ENCODE measurements at regions not wholly inside any gene's neighbourhood (a gene's known extent, or its start where the extent isn't known, plus 50 kb on each side); places are given as distances from the start of the nearest gene placed in this dataset.

DNA sequence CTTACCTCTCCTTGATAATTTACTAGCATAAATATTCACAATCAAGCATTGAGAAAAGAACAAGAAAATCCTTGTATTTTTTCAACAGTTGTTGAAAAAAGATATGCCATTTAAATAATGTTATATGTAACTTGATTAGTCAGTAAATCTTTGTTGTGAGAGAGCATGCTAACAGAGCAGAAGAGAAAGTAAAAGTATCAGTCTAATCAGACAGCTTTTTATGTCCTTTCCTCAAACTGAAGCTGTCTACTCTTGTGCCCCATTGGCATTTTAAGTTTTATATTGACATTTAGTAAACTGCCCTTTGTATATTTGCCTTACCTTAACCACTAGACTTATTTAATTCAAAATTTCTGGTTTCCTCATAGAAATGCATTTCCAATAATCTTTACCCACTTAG, 668.7 kb downstream of the OTOL1 start:
- H2AFZ ChIP-seq (ENCODE audit: low read length): no peak overlapping the region
- H4K20me1 ChIP-seq (ENCODE audit: insufficient read depth, low read length): no peaks in the 10 kb centered on the region
- H3K36me3 ChIP-seq (replicated peaks in 1 of 2; ENCODE audit: control insufficient read depth in 1 of 2, insufficient read depth in 2 of 2, low read length in 2 of 2): no peaks in the 10 kb centered on the region
- H3K9me3 ChIP-seq (ENCODE audit: low read length): no peaks in the 10 kb centered on the region
- FAIRE-seq: no peak
- no peak overlapping the region for H3K27ac ChIP-seq (ENCODE audit: extremely low read length, insufficient read depth, low read length)
- in situ Hi-C loops (cut with HindIII; ENCODE audit: extremely low pct_ligation_motif_present, low pct_unique_long_range_greater_than_20kb): no loop called here
- ATAC-seq: no peak
- H3K4me3 ChIP-seq (replicated peaks in 1 of 3; ENCODE audit: insufficient read depth in 1 of 3, low read depth in 2 of 3, low read length in 3 of 3): no peak overlapping the region
- H3K9ac ChIP-seq (ENCODE audit: insufficient read depth, low read depth, low read length): no peak overlapping the region
- CTCF ChIA-PET (ENCODE audit: low intra/inter-chr PET ratio, low total read pairs): no interaction called here
- no TSS peak for BruUV-seq (replicated peaks)
- no peaks in the 10 kb centered on the region for H3K27me3 ChIP-seq (ENCODE audit: control insufficient read depth in 1 of 2, insufficient read depth in 2 of 2, low read length in 2 of 2)
- H3K79me2 ChIP-seq (ENCODE audit: insufficient read depth, low read length): no peaks in the 10 kb centered on the region
- intact Hi-C loops (cut with micrococcal nuclease; ENCODE audit: unreplicated experiment): no loop called here
- H3K4me2 ChIP-seq (ENCODE audit: low read depth, low read length): no peak overlapping the region
- H3K4me1 ChIP-seq (ENCODE audit: insufficient read depth, low read length): no peaks in the 10 kb centered on the region
- POLR2A ChIA-PET: no interaction called here
- no peak for DNase-seq (ENCODE audit: low spot score)
- TF ChIP-seq NFE2 (CRISPR knock-in tag; IDR thresholded peaks at IDR 0.05): no peak
- no peak for TF ChIP-seq ZNF674 (CRISPR knock-in tag; IDR thresholded peaks at IDR 0.05; ENCODE audit: low read depth)
- TF ChIP-seq, protein P1, sequence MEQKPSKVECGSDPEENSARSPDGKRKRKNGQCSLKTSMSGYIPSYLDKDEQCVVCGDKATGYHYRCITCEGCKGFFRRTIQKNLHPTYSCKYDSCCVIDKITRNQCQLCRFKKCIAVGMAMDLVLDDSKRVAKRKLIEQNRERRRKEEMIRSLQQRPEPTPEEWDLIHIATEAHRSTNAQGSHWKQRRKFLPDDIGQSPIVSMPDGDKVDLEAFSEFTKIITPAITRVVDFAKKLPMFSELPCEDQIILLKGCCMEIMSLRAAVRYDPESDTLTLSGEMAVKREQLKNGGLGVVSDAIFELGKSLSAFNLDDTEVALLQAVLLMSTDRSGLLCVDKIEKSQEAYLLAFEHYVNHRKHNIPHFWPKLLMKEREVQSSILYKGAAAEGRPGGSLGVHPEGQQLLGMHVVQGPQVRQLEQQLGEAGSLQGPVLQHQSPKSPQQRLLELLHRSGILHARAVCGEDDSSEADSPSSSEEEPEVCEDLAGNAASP (CRISPR knock-in tag; IDR thresholded peaks at IDR 0.05; ENCODE audit: borderline replicate concordance): no peak
- TF ChIP-seq TCF7L2 (IDR thresholded peaks at IDR 0.05; ENCODE audit: low read depth, low read length): no peak
- TF ChIP-seq HNRNPLL (IDR thresholded peaks at IDR 0.05; ENCODE audit: low read depth, low read length, poor library complexity, severe bottlenecking): no peak

DNA sequence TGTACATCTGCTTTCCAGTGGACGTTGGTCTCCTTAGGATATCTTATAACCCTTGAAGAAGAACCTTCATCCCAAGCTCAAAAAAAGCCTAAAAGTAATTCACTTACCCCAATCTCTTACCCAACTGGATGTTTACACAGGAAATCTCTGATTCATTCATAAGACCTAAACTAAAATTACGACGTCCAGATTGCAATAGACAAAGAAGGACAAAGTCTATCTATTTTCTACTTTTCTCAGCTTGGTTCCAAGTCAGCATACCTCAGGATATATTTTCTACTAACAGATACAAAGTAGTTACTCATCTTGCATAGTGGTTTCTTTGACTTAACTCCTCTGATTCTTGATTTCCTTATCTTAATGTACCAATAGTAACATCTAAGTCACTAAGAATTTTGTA, 669.9 kb downstream of the OTOL1 start:
- no peak overlapping the region for H3K4me3 ChIP-seq (replicated peaks in 1 of 3; ENCODE audit: insufficient read depth in 1 of 3, low read depth in 2 of 3, low read length in 3 of 3)
- no peak overlapping the region for H3K9ac ChIP-seq (ENCODE audit: insufficient read depth, low read depth, low read length)
- no peak for TF ChIP-seq SRSF9 (IDR thresholded peaks at IDR 0.05; ENCODE audit: borderline replicate concordance, insufficient read depth, low read depth, low read length, poor library complexity, severe bottlenecking)
- TF ChIP-seq ZNF816 (CRISPR knock-in tag; IDR thresholded peaks at IDR 0.05; ENCODE audit: borderline replicate concordance): no peak
- TF ChIP-seq, protein P2, sequence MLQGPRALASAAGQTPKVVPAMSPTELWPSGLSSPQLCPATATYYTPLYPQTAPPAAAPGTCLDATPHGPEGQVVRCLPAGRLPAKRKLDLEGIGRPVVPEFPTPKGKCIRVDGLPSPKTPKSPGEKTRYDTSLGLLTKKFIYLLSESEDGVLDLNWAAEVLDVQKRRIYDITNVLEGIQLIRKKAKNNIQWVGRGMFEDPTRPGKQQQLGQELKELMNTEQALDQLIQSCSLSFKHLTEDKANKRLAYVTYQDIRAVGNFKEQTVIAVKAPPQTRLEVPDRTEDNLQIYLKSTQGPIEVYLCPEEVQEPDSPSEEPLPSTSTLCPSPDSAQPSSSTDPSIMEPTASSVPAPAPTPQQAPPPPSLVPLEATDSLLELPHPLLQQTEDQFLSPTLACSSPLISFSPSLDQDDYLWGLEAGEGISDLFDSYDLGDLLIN (CRISPR knock-in tag; IDR thresholded peaks at IDR 0.05; ENCODE audit: borderline replicate concordance): no peak
- TF ChIP-seq MED8 (CRISPR knock-in tag; IDR thresholded peaks at IDR 0.05; ENCODE audit: insufficient replicate concordance): no peak
- TF ChIP-seq, protein P3, sequence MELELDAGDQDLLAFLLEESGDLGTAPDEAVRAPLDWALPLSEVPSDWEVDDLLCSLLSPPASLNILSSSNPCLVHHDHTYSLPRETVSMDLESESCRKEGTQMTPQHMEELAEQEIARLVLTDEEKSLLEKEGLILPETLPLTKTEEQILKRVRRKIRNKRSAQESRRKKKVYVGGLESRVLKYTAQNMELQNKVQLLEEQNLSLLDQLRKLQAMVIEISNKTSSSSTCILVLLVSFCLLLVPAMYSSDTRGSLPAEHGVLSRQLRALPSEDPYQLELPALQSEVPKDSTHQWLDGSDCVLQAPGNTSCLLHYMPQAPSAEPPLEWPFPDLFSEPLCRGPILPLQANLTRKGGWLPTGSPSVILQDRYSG (CRISPR knock-in tag; IDR thresholded peaks at IDR 0.05): no peak
- TF ChIP-seq XRCC5 (optimal IDR thresholded peaks at IDR 0.05; ENCODE audit: low read length): no peak
- no peak for TF ChIP-seq MAZ (IDR thresholded peaks at IDR 0.05; ENCODE audit: borderline replicate concordance, low read depth, low read length)
- no peak for TF ChIP-seq MAZ (CRISPR knock-in tag; IDR thresholded peaks at IDR 0.05; ENCODE audit: low read depth)
- TF ChIP-seq, protein P4, sequence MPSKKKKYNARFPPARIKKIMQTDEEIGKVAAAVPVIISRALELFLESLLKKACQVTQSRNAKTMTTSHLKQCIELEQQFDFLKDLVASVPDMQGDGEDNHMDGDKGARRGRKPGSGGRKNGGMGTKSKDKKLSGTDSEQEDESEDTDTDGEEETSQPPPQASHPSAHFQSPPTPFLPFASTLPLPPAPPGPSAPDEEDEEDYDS (CRISPR knock-in tag; IDR thresholded peaks at IDR 0.05): no peak
- TF ChIP-seq ZNF33A (CRISPR knock-in tag; IDR thresholded peaks at IDR 0.05; ENCODE audit: borderline replicate concordance): no peak
- TF ChIP-seq MZF1 (CRISPR knock-in tag; IDR thresholded peaks at IDR 0.05; ENCODE audit: borderline replicate concordance): no peak

More for the DNA sequence above, 669.9 kb downstream of the OTOL1 start:
- WGBS (ENCODE audit: low lambda C conversion rate): 0% methylated on average over 3 of the region's 3 CpGs
- intact Hi-C loops (cut with micrococcal nuclease; ENCODE audit: unreplicated experiment): no loop called here
- POLR2A ChIA-PET: no interaction called here
- Histone ChIP-seq H3K36me3 (replicated peaks in 1 of 2; ENCODE audit: control insufficient read depth in 1 of 2, insufficient read depth in 2 of 2, low read length in 2 of 2) (no peaks in the 10 kb centered on the region), H3K4me2 (ENCODE audit: low read depth, low read length) (no peak overlapping the region), H3K4me1 (ENCODE audit: insufficient read depth, low read length) (no peaks in the 10 kb centered on the region), H3K27me3 (ENCODE audit: control insufficient read depth in 1 of 2, insufficient read depth in 2 of 2, low read length in 2 of 2) (no peaks in the 10 kb centered on the region), H3K79me2 (ENCODE audit: insufficient read depth, low read length) (no peaks in the 10 kb centered on the region), H2AFZ (ENCODE audit: low read length) (no peak overlapping the region), H4K20me1 (ENCODE audit: insufficient read depth, low read length) (no peaks in the 10 kb centered on the region), H3K9me3 (ENCODE audit: low read length) (no peaks in the 10 kb centered on the region), H3K27ac (ENCODE audit: extremely low read length, insufficient read depth, low read length) (no peak overlapping the region)
- DNase-seq (ENCODE audit: low spot score) (no peak), FAIRE-seq (no peak), ATAC-seq (no peak)
- in situ Hi-C loops (cut with HindIII; ENCODE audit: extremely low pct_ligation_motif_present, low pct_unique_long_range_greater_than_20kb): no loop called here
- CTCF ChIA-PET (ENCODE audit: low intra/inter-chr PET ratio, low total read pairs): no interaction called here
- no TSS peak for BruUV-seq (replicated peaks)

All from HepG2 (cell line).